AG10803 (cell line): ENCODE measurements at regions not wholly inside any gene's neighbourhood (a gene's known extent, or its start where the extent isn't known, plus 50 kb on each side); places are given as distances from the start of the nearest gene placed in this dataset.

Experiments
- DNase-seq: peaks from one replicate; pipeline ENCODE4 v3.0.0; 2010; ENCODE audit warnings: low read depth
- H3K4me3 ChIP-seq: 2 replicates; pipeline ENCODE4 v1.5.1; 2011; ENCODE audit warnings: mild to moderate bottlenecking, low read length, control low read depth
- CTCF ChIP-seq: conservative IDR thresholded peaks from 2 replicates; pipeline ENCODE4 v1.5.1; 2011; ENCODE audit warnings: mild to moderate bottlenecking, low read length, control low read depth, inconsistent platforms

DNA sequence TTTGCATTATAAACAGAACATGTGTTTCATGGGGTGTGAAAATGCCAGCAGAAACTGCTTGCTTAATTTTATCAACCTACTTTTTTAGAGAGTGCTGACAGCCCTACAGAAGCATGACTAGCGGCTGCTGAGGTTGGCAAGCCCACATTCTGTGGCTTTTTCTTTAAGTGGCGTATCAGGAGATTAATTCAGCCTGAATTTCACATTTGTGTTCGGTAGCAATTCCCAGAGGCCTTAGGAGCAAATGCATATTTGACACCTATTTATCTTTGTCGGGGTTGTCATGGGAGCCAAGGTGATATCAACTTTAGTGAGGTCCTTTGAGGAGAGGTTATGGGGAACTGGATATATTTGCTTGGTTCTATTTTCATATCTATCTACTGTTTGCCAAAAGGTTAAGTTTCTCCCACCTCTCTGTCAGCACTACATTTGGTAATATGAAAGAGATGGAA lies 140.9 kb downstream of the KCNJ2 start:
- no peak for TF ChIP-seq CTCF
- DNase-seq: peak; percentile 52
- H3K4me3 ChIP-seq: no peak overlapping the region

DNA sequence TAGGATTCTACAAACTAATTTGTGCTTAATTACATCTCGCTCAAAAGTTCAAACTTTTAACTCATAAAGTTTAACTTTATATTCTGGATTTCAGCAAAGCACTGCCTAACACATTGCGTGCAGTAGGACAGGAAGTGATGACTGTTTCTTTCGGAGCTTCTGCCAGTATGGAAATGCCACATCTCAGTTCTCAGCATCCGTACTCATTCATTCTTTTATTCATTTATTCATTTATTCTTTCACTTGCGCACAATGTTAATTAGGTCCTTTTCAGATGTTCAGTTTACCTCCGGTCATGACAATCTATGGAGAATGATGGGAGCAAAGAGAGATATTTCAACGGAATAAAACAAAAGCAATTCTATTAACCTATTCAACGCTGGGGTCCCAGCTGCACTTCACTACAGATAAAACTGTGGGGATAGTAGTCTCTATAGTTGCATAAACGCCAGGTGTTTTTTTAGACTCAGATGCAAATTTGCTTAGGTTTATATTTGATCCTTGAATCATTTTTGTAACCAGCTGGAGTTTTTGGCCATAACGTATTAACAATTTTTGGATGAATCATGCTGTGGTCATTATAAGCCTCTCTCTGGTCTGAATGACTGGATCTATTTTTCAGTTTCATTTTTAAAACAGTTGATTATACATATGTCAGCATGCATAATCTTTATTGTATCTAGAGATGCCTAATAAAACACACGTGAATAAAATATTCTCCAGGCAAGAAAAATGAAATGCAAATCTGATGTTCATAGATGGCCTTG lies 143.9 kb downstream of the KCNJ2 start:
- H3K4me3 ChIP-seq: peak overlapping the region; percentile 3; the same call in 1 of the 2 replicates
- no peak for TF ChIP-seq CTCF
- peak; percentile 60 for DNase-seq

DNA sequence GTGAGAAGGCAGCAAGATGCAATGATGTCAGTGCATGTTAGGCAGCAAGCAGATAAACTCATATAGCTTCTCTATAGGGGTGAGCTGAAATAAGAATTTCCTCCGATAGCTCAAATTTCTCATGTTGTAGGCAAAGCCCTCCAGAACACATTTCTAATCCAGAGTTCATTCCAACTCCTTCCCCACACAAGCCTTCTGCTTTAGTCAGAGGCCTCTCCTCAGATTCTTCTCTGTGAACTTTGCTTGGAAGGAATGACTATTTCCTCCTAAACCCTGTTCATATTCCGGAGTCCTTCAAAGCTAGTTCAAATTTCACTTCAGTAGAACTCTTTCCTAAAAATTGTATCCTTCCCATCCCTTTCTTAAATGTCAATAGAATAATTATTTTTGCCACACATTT lies 144.8 kb downstream of the KCNJ2 start:
- H3K4me3 ChIP-seq: no peak overlapping the region
- DNase-seq: peak; percentile 53
- TF ChIP-seq CTCF: no peak

DNA sequence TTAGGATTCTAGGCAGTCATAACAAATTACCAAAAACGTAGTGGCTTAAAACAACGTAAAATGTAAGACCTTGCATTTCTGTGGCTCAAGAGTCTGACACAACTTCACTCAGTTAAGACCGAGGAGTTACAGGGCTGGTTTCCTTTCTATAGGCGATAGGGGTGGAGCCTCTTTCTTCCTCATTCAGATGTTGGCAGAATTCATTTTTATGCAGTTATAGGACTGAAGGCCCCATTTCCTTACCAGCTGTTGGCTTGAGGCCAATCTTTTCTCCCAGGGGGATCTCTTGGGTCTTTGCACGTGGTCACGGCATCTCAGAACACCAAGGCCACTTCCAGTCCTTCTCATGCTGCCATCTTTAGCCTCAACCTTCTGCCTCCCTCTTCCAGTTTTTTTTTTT lies 145.2 kb downstream of the KCNJ2 start:
- no peak for TF ChIP-seq CTCF
- H3K4me3 ChIP-seq: no peak overlapping the region
- DNase-seq: no peak

DNA sequence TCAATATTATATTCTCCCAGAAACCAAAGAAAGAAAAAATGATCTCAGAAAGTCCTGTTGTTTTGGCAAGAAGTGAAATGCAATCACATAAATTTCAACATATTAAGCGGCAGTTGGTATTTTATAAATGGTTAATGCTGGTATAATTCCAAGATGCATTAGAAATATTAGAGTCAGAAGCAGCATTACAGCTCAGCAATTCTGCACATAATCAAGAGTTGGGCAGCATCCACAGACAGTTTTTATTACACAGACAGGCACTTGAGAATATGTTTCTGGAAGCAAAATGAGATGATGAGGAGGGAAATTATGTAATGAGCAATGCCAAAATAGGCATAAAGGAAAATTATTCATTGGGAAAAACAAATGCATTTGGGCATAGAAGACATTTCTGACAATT lies 148.1 kb downstream of the KCNJ2 start:
- peak; percentile 13 for DNase-seq
- no peak for TF ChIP-seq CTCF
- H3K4me3 ChIP-seq: no peak overlapping the region

GRCh38 chr17:70318051-70318450 lies 148.7 kb downstream of the KCNJ2 start:
- H3K4me3 ChIP-seq: no peak overlapping the region
- no peak for TF ChIP-seq CTCF
- DNase-seq: peak; percentile 51

- no peak overlapping the region for H3K4me3 ChIP-seq
- DNase-seq: no peak
- TF ChIP-seq CTCF: no peak
Observed at GRCh38 chr17:70319516-70319915, 150.2 kb downstream of the KCNJ2 start.
